Stimulated activated CD4-positive, alpha-beta T cell treated with anti-CD3 and anti-CD28 coated beads, Interleukin-12 subunit alpha, Interleukin-12 subunit beta, amount 100 ng/mL, for 48 hours (primary cell): ENCODE measurements at regions not wholly inside any gene's neighbourhood (a gene's known extent, or its start where the extent isn't known, plus 50 kb on each side); places are given as distances from the start of the nearest gene placed in this dataset.

Experiments used
- DNase-seq, 3 donors: peaks; one replicate each; pipeline ENCODE4 v3.0.0-alpha.2; 2020; ENCODE audit warnings: low read depth in 2 of 3, low spot score in 1 of 3

GRCh38 chr6:6518631-6519427, 69.7 kb upstream of the LY86 start:
- DNase-seq: no peak

GRCh38 chr6:6521961-6522482, 66.5 kb upstream of the LY86 start:
- no peak for DNase-seq

- no peak for DNase-seq
These were observed 65.8 kb upstream of the LY86 start for GRCh38 chr6:6522709-6523108.

DNA sequence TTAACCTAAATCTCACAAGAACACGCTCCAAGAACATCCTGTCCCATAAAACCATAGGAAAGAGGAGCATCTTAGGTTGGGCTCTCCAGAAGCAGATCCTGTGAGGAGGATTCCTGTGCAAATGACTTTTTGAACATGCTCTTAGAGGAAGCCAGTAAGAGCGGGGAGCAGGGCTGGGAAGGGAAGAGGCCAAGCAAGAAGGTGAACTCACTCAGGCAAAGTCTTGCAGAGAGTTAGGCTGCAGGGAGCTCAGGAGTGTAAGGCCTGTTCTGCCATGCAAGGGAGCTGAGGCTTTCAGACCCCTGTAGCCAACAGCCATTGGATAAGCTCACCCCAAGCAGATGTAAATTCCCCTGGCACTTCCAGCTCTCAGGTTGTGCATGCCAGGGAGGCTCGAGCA, 63.6 kb upstream of the LY86 start:
- DNase-seq: no peak

DNA sequence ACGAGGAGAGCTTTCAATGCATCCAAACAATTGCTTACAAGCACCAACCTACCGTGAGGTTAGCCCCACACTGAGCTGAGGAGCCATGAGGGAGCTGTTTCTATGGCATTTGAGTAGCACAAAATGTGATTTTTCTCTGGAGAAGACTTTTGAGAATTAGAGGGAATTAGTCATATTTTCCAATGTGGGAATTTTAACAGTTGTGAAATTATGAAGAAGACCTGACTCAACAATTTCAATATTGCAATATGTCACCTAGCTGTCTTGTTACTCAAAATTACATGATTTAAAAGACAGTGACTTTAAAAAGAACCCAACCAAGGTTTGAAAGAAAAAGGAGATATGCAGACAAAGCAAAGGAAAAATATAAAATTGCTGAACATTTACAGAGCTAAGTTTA, 62.6 kb upstream of the LY86 start:
- no peak for DNase-seq

DNA sequence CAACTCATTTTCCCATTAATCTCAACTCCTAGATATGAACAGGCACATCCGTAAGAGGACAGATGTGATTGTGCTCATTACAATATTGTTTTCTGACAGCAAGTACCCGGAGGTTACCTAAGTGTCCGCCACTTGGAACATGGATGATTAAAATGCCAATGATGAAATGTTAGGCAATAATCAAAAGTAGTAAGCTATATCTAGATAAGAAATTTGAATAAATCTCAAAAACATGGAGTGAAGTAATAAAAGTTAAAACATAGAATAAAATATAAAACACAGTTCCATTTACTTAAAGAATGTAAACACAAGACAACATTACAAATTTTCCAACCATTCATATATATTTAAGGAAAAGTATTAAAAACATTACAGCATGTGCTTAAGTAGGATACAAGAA, 59.2 kb upstream of the LY86 start:
- no peak for DNase-seq

- DNase-seq: no peak
These were observed 55.3 kb upstream of the LY86 start for GRCh38 chr6:6533176-6533575.

- no peak for DNase-seq
These were observed 54.1 kb upstream of the LY86 start for GRCh38 chr6:6534399-6534798.

DNA sequence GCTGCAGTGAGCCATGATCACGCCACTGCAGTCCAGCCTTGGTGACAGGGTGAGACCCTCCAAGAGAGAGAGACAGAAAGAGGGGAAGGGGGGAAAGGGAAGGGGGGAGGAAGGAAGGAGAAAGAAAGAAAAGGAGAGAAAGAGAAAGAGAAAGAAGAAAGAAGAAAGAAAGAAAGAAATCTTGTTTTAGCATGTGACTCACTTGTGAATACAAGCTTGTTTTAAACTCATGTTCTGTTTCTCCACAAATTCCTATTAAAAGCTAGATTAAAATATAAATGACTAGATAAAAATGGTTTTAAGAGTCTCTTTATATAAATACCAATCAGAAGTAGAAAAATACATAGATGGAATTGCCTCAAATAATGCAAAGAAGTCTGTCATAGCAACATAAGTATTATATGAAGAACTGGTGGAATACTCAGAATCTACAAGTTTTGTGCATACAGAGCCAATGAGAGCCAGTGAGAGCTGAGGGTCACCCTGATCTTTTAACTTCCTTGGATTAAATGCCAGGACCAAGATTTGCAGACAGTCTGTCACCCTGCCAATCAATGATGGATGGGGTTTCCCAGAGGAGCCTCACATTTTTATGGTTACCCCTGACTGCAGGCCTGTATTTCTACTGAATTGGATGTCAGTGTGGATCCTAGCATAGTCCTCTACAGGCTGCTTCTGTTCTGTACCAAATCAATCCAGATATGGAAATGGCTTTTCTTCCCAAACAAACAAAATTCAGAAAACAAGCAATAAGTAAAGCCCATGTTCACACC, 50.8 kb upstream of the LY86 start:
- DNase-seq: no peak

- no peak for DNase-seq
These were observed 50.3 kb upstream of the LY86 start for GRCh38 chr6:6538261-6538660.
